ENCODE measurements at regions not wholly inside any gene's neighbourhood (a gene's known extent, or its start where the extent isn't known, plus 50 kb on each side); places are given as distances from the start of the nearest gene placed in this dataset.

DNA sequence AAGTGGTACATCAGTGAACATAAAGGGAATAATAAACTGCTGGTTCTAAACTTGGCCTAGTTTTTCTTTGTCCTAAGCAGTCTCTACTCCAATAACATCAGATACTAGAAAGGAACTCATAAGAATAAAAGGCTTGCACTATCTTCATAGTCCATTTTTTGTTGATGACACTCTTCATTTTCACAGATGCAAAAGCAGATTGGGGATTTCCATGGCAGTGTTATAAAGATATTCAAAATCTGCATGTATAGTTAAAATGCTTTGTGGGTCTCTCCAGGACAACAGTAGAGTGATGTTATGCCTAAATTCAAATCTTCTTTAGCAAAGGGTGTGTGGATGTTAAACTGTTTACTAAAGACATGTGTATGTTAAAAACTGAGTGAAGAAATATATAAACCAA lies 745.8 kb downstream of the TRHDE start:
- Histone ChIP-seq H3K9me3 (no peaks in the 10 kb centered on the region), H3K27ac (no peak overlapping the region), H3K36me3 (no peaks in the 10 kb centered on the region), H3K4me1 (no peaks in the 10 kb centered on the region), H3K4me3 (no peak overlapping the region), H3K27me3 (no peaks in the 10 kb centered on the region)
- no peak for DNase-seq (ENCODE audit: low spot score in 2 of 2)
- TF ChIP-seq, protein P1, sequence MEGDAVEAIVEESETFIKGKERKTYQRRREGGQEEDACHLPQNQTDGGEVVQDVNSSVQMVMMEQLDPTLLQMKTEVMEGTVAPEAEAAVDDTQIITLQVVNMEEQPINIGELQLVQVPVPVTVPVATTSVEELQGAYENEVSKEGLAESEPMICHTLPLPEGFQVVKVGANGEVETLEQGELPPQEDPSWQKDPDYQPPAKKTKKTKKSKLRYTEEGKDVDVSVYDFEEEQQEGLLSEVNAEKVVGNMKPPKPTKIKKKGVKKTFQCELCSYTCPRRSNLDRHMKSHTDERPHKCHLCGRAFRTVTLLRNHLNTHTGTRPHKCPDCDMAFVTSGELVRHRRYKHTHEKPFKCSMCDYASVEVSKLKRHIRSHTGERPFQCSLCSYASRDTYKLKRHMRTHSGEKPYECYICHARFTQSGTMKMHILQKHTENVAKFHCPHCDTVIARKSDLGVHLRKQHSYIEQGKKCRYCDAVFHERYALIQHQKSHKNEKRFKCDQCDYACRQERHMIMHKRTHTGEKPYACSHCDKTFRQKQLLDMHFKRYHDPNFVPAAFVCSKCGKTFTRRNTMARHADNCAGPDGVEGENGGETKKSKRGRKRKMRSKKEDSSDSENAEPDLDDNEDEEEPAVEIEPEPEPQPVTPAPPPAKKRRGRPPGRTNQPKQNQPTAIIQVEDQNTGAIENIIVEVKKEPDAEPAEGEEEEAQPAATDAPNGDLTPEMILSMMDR (IDR thresholded peaks at IDR 0.05), result no peak
- TF ChIP-seq EP300 (IDR thresholded peaks at IDR 0.05) (no peak), POLR2A (IDR thresholded peaks at IDR 0.05) (no peak)

DNA sequence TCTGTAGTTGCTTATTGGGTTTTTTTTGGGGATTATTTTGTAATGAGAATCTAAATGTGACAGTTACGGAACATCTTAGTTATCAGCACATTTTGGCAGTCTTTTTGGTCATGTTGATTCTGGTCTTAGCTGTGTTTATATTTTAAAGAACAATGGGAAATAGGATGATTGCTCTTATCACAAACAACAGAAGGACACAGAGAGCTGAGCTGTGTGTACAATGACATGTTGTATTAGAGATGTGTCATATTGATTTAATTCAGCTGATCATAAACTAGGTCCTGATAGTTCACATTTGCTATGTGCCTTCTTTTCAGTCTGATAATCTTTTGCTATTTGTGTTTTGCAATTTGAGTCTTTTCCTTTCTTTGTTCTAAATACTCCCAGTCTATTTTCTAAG lies 781.7 kb downstream of the TRHDE start:
- WGBS, 2 donors, result 55 to 87% methylated on average over 1 of the region's 1 CpG
- TF ChIP-seq EP300 (IDR thresholded peaks at IDR 0.05) (no peak), POLR2A (IDR thresholded peaks at IDR 0.05) (no peak)
- TF ChIP-seq, protein P1 (IDR thresholded peaks at IDR 0.05), result no peak
- H3K27ac ChIP-seq, result no peak overlapping the region
- no peak for DNase-seq (ENCODE audit: low spot score in 2 of 2)
- H3K9me3 ChIP-seq, result no peaks in the 10 kb centered on the region
- no peaks in the 10 kb centered on the region for H3K36me3 ChIP-seq
- no peaks in the 10 kb centered on the region for H3K27me3 ChIP-seq
- no peaks in the 10 kb centered on the region for H3K4me1 ChIP-seq
- no peak overlapping the region for H3K4me3 ChIP-seq

DNA sequence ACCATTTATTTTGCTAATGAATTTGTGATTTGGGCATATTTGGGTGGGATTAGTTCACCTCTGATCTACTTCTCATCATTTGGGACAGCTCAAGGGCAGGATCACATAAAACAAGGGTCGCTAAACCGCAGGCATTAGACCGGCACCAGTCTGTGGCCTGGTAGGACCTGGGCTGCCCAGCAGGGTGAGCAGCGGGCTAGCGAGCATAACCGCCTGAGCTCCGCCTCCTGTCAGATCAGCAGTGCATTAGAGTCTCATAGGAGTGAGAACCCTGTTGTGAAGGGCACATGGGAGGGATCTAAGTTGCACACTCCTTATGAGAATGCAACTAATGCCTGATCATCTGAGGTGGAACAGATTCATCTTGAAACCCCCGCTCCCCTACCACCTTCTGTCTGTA lies 785.3 kb downstream of the TRHDE start:
- H3K9me3 ChIP-seq, result no peaks in the 10 kb centered on the region
- H3K27ac ChIP-seq, result no peak overlapping the region
- DNase-seq (ENCODE audit: low spot score in 2 of 2), result no peak
- WGBS, 2 donors, result 96% methylated on average over 8 of the region's 8 CpGs
- H3K36me3 ChIP-seq, result no peaks in the 10 kb centered on the region
- H3K4me1 ChIP-seq, result no peaks in the 10 kb centered on the region
- no peak overlapping the region for H3K4me3 ChIP-seq
- TF ChIP-seq, protein P1 (IDR thresholded peaks at IDR 0.05), result no peak
- no peak for TF ChIP-seq EP300 (IDR thresholded peaks at IDR 0.05)
- no peak for TF ChIP-seq POLR2A (IDR thresholded peaks at IDR 0.05)
- no peaks in the 10 kb centered on the region for H3K27me3 ChIP-seq

GRCh38 chr12:73065913-73066312 lies 793.7 kb downstream of the TRHDE start:
- no peak overlapping the region for H3K4me3 ChIP-seq
- DNase-seq (ENCODE audit: low spot score in 2 of 2), result no peak
- WGBS, 2 donors, result 90% methylated on average over 3 of the region's 3 CpGs

DNA sequence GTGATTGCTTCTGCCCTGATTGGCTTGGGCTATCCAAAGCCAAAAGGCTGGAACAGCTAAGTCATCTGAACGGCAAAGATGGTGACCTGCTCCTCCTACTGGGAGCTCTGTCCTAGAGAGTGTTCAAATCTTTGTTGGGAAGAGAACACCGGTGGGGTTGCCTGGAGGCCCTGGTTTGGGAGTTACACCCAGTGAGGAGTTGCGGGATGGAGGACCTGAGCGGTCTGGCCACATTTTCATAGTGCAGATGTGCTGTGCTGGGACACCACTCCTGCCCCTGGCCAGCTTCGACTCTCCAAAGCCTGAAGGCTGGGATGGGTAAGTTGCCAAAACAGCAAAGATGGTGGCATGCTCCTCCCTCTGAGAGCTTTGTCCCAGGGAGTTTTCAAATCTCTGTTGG lies 795.4 kb downstream of the TRHDE start:
- H3K27me3 ChIP-seq, result no peaks in the 10 kb centered on the region
- no peak overlapping the region for H3K4me3 ChIP-seq
- TF ChIP-seq EP300 (IDR thresholded peaks at IDR 0.05) (no peak), POLR2A (IDR thresholded peaks at IDR 0.05) (no peak)
- TF ChIP-seq, protein P1 (IDR thresholded peaks at IDR 0.05), result no peak
- no peaks in the 10 kb centered on the region for H3K36me3 ChIP-seq
- DNase-seq (ENCODE audit: low spot score in 2 of 2), result no peak
- no peak overlapping the region for H3K27ac ChIP-seq
- no peaks in the 10 kb centered on the region for H3K4me1 ChIP-seq
- H3K9me3 ChIP-seq, result no peaks in the 10 kb centered on the region
- 93 to 94% methylated on average over 5 of the region's 5 CpGs for WGBS, 2 donors

More at GRCh38 chr12:73065913-73066312, 793.7 kb downstream of the TRHDE start:
- H3K9me3 ChIP-seq, result no peaks in the 10 kb centered on the region
- H3K27me3 ChIP-seq, result no peaks in the 10 kb centered on the region
- no peaks in the 10 kb centered on the region for H3K36me3 ChIP-seq
- TF ChIP-seq POLR2A (IDR thresholded peaks at IDR 0.05), result no peak
- TF ChIP-seq EP300 (IDR thresholded peaks at IDR 0.05), result no peak
- TF ChIP-seq, protein P1 (IDR thresholded peaks at IDR 0.05), result no peak
- no peak overlapping the region for H3K27ac ChIP-seq
- H3K4me1 ChIP-seq, result no peaks in the 10 kb centered on the region

All from tibial nerve (tissue), 4 donors.